SK-N-SH treated with all-trans-retinoic acid at 6 μM for 48 hours (cell line): ENCODE measurements at regions not wholly inside any gene's neighbourhood (a gene's known extent, or its start where the extent isn't known, plus 50 kb on each side); places are given as distances from the start of the nearest gene placed in this dataset.

Experiments used
- ATAC-seq: fragments of 200-7000 bp; cut with Tn5 transposase; 3 replicates; pipeline ENCODE4 v1.9.1; 2020; ENCODE audit warnings: mild to moderate bottlenecking, moderate library complexity
- ARNTL ChIP-seq: fragments of 450-650 bp; formaldehyde crosslinking; IDR thresholded peaks from 2 replicates; pipeline ENCODE4 v1.5.0; 2020; ENCODE audit warnings: low read depth, mild to moderate bottlenecking, moderate library complexity, borderline replicate concordance
- BACH2 ChIP-seq: fragments of 250-450 bp; sonication (Bioruptor Pico); IDR thresholded peaks from 2 replicates; pipeline ENCODE4 v1.9.0; 2021; ENCODE audit warnings: mild to moderate bottlenecking, borderline replicate concordance
- CSDC2 ChIP-seq: fragments of 250-450 bp; sonication (Bioruptor Pico); IDR thresholded peaks from 2 replicates; pipeline ENCODE4 v1.5.0; 2020; ENCODE audit warnings: mild to moderate bottlenecking, moderate library complexity
- CSRNP3 ChIP-seq: fragments of 250-450 bp; sonication (Bioruptor Pico); IDR thresholded peaks from 2 replicates; pipeline ENCODE4 v1.5.1; 2021; ENCODE audit warnings: mild to moderate bottlenecking, moderate library complexity
- ESRRG ChIP-seq: fragments of 250-450 bp; sonication (Bioruptor Pico); IDR thresholded peaks from 2 replicates; pipeline ENCODE4 v1.6.1; 2021; ENCODE audit warnings: mild to moderate bottlenecking
- GLIS3 ChIP-seq: fragments of 250-450 bp; sonication (Bioruptor Pico); IDR thresholded peaks from 2 replicates; pipeline ENCODE4 v1.5.0; 2020; ENCODE audit warnings: mild to moderate bottlenecking, moderate library complexity
- OSR1 ChIP-seq: fragments of 250-450 bp; sonication (Bioruptor Pico); IDR thresholded peaks from 2 replicates; pipeline ENCODE4 v1.8.0; 2022; ENCODE audit warnings: moderate library complexity, mild to moderate bottlenecking, inconsistent platforms
- PATZ1 ChIP-seq: fragments of 250-450 bp; sonication (Bioruptor Pico); IDR thresholded peaks from 2 replicates; pipeline ENCODE4 v1.8.0; 2020; ENCODE audit warnings: mild to moderate bottlenecking, moderate library complexity, borderline replicate concordance
- PPARA ChIP-seq: fragments of 250-450 bp; sonication (Bioruptor Pico); IDR thresholded peaks from 2 replicates; pipeline ENCODE4 v1.5.0; 2020; ENCODE audit warnings: mild to moderate bottlenecking, borderline replicate concordance
- RARB ChIP-seq: fragments of 250-450 bp; sonication (Bioruptor Pico); IDR thresholded peaks from 2 replicates; pipeline ENCODE4 v1.8.0; 2021; ENCODE audit warnings: mild to moderate bottlenecking, moderate library complexity
- SNAI2 ChIP-seq: fragments of 250-450 bp; sonication (Bioruptor Pico); IDR thresholded peaks from 2 replicates; pipeline ENCODE4 v1.5.0; 2020; ENCODE audit warnings: mild to moderate bottlenecking, moderate library complexity
- TCF4 ChIP-seq: fragments of 250-450 bp; sonication (Bioruptor Pico); IDR thresholded peaks from 2 replicates; pipeline ENCODE4 v1.8.0; 2021; ENCODE audit warnings: mild to moderate bottlenecking, moderate library complexity, borderline replicate concordance
- TSHZ2 ChIP-seq: fragments of 250-450 bp; sonication (Bioruptor Pico); IDR thresholded peaks from 2 replicates; pipeline ENCODE4 v1.5.0; 2020; ENCODE audit warnings: mild to moderate bottlenecking, moderate library complexity
- ZC3H10 ChIP-seq: fragments of 250-450 bp; sonication (Bioruptor Pico); IDR thresholded peaks from 2 replicates; pipeline ENCODE4 v1.5.1; 2021; ENCODE audit warnings: mild to moderate bottlenecking, moderate library complexity
- ZFP3 ChIP-seq: fragments of 250-450 bp; sonication (Bioruptor Pico); IDR thresholded peaks from 2 replicates; pipeline ENCODE4 v1.5.0; 2020; ENCODE audit warnings: mild to moderate bottlenecking, moderate library complexity
- ZNF565 ChIP-seq: fragments of 450-650 bp; formaldehyde crosslinking; conservative IDR thresholded peaks from 2 replicates; pipeline ENCODE4 v1.5.0; 2020; ENCODE audit warnings: low read depth, mild to moderate bottlenecking, moderate library complexity
- ZNF70 ChIP-seq: fragments of 450-650 bp; formaldehyde crosslinking; IDR thresholded peaks from 2 replicates; pipeline ENCODE4 v1.5.0; 2020; ENCODE audit warnings: mild to moderate bottlenecking, moderate library complexity
- ZNF8 ChIP-seq: fragments of 450-650 bp; formaldehyde crosslinking; IDR thresholded peaks from 2 replicates; pipeline ENCODE4 v1.5.0; 2020; ENCODE audit warnings: mild to moderate bottlenecking, moderate library complexity
- TF ChIP-seq, protein P1 (sequence below): fragments of 250-450 bp; sonication (Bioruptor Pico); IDR thresholded peaks from 2 replicates; pipeline ENCODE4 v1.5.1; 2020; ENCODE audit warnings: low read depth, mild to moderate bottlenecking, moderate library complexity
- TF ChIP-seq, protein P2 (sequence below): fragments of 250-450 bp; sonication (Bioruptor Pico); IDR thresholded peaks from 2 replicates; pipeline ENCODE4 v1.8.0; 2021; ENCODE audit warnings: low read depth, mild to moderate bottlenecking, moderate library complexity, borderline replicate concordance

GRCh38 chr18:42394238-42394637 lies 439.2 kb downstream of the PIK3C3 start:
- no peak for ATAC-seq
- no peak for TF ChIP-seq SNAI2 (CRISPR knock-in tag)
- no peak for TF ChIP-seq TCF4 (CRISPR knock-in tag)
- no peak for TF ChIP-seq OSR1 (CRISPR knock-in tag)
- TF ChIP-seq BACH2 (CRISPR knock-in tag): no peak
- TF ChIP-seq PATZ1 (CRISPR knock-in tag): no peak
- no peak for TF ChIP-seq ZC3H10 (CRISPR knock-in tag)
- TF ChIP-seq ESRRG: no peak

GRCh38 chr18:42401131-42401673 lies 446.2 kb downstream of the PIK3C3 start:
- TF ChIP-seq ZFP3 (CRISPR knock-in tag) (no peak), ZNF565 (no peak), ZNF8 (no peak)
- TF ChIP-seq, protein P1, sequence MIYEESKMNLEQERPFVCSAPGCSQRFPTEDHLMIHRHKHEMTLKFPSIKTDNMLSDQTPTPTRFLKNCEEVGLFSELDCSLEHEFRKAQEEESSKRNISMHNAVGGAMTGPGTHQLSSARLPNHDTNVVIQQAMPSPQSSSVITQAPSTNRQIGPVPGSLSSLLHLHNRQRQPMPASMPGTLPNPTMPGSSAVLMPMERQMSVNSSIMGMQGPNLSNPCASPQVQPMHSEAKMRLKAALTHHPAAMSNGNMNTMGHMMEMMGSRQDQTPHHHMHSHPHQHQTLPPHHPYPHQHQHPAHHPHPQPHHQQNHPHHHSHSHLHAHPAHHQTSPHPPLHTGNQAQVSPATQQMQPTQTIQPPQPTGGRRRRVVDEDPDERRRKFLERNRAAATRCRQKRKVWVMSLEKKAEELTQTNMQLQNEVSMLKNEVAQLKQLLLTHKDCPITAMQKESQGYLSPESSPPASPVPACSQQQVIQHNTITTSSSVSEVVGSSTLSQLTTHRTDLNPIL: no peak
- ATAC-seq: no peak

DNA sequence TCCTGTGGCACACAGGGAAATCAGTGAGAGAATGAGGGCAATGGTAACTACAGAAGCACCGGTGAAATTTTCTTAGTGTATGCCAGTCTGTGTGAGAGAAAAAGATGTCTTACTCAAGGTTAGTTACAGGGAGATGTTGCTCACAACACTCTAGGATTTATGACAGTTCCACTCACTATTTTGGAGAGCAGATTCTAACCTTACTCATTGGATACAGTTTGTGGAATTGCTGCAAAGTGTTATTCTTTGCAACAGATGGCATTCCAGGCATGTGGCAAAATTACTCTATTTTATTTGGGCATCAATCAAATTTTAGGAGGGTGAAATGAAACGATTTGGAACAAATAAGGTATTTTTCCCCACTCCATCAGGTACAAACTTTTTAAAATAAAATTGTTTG lies 449.1 kb downstream of the PIK3C3 start:
- no peak for ATAC-seq
- no peak for TF ChIP-seq ZNF8
- TF ChIP-seq ZC3H10 (CRISPR knock-in tag): no peak
- TF ChIP-seq RARB (CRISPR knock-in tag): no peak
- TF ChIP-seq BACH2 (CRISPR knock-in tag): no peak
- no peak for TF ChIP-seq CSDC2 (CRISPR knock-in tag)
- no peak for TF ChIP-seq OSR1 (CRISPR knock-in tag)
- TF ChIP-seq PPARA (CRISPR knock-in tag): no peak
- no peak for TF ChIP-seq ZNF70 (CRISPR knock-in tag)
- no peak for TF ChIP-seq SNAI2 (CRISPR knock-in tag)
- TF ChIP-seq ARNTL (CRISPR knock-in tag): no peak
- TF ChIP-seq ZFP3 (CRISPR knock-in tag): no peak
- no peak for TF ChIP-seq TCF4 (CRISPR knock-in tag)
- TF ChIP-seq, protein P1: no peak
- no peak for TF ChIP-seq TSHZ2 (CRISPR knock-in tag)
- TF ChIP-seq CSRNP3 (CRISPR knock-in tag): no peak
- TF ChIP-seq GLIS3 (CRISPR knock-in tag): no peak

- TF ChIP-seq, protein P1: no peak
- TF ChIP-seq PATZ1 (CRISPR knock-in tag) (no peak), CSRNP3 (CRISPR knock-in tag) (no peak), ARNTL (CRISPR knock-in tag) (no peak), ZNF70 (CRISPR knock-in tag) (no peak), GLIS3 (CRISPR knock-in tag) (no peak)
- TF ChIP-seq, protein P2, sequence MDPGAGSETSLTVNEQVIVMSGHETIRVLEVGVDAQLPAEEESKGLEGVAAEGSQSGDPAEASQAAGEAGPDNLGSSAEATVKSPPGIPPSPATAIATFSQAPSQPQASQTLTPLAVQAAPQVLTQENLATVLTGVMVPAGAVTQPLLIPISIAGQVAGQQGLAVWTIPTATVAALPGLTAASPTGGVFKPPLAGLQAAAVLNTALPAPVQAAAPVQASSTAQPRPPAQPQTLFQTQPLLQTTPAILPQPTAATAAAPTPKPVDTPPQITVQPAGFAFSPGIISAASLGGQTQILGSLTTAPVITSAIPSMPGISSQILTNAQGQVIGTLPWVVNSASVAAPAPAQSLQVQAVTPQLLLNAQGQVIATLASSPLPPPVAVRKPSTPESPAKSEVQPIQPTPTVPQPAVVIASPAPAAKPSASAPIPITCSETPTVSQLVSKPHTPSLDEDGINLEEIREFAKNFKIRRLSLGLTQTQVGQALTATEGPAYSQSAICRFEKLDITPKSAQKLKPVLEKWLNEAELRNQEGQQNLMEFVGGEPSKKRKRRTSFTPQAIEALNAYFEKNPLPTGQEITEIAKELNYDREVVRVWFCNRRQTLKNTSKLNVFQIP (CRISPR knock-in tag): no peak
- no peak for ATAC-seq
Measured at GRCh38 chr18:42409005-42409404, 454.0 kb downstream of the PIK3C3 start.
